NCI-H1092 treated with DMSO at 0.1 percent for 48 hours (cell line): ENCODE measurements at regions not wholly inside any gene's neighbourhood (a gene's known extent, or its start where the extent isn't known, plus 50 kb on each side); places are given as distances from the start of the nearest gene placed in this dataset.

Experiments used
- DNase-seq: peaks from one replicate; lab custom pipeline; 2025; lab: John Stamatoyannopoulos, UW

- DNase-seq = no peak
Observed at GRCh38 chr10:8893102-8893501, 838.6 kb downstream of the GATA3 start.

- DNase-seq = no peak
Observed at GRCh38 chr10:8894148-8894547, 839.7 kb downstream of the GATA3 start.

- no peak for DNase-seq
Observed at GRCh38 chr10:8897769-8898168, 843.3 kb downstream of the GATA3 start.

- DNase-seq = no peak
Observed at GRCh38 chr10:8898745-8899330, 844.4 kb downstream of the GATA3 start.

- DNase-seq = no peak
Observed at GRCh38 chr10:8902926-8903325, 848.4 kb downstream of the GATA3 start.

- DNase-seq = no peak
Observed at GRCh38 chr10:8908013-8908412, 853.5 kb downstream of the GATA3 start.

- no peak for DNase-seq
Observed at GRCh38 chr10:8910314-8910713, 855.8 kb downstream of the GATA3 start.

- no peak for DNase-seq
Observed at GRCh38 chr10:8911032-8911431, 856.5 kb downstream of the GATA3 start.

- no peak for DNase-seq
Observed at GRCh38 chr10:8912108-8912507, 857.6 kb downstream of the GATA3 start.

- DNase-seq = no peak
Observed at GRCh38 chr10:8913720-8914119, 859.2 kb downstream of the GATA3 start.

GRCh38 chr10:8919280-8919679 is 864.8 kb downstream of the GATA3 start:
- no peak for DNase-seq

GRCh38 chr10:8921568-8921967 is 867.1 kb downstream of the GATA3 start:
- no peak for DNase-seq

- no peak for DNase-seq
Observed at GRCh38 chr10:8923096-8923495, 868.6 kb downstream of the GATA3 start.

GRCh38 chr10:8927705-8928104 is 873.2 kb downstream of the GATA3 start:
- no peak for DNase-seq

- DNase-seq = no peak
Observed at GRCh38 chr10:8946451-8946850, 892.0 kb downstream of the GATA3 start.

- no peak for DNase-seq
Observed at GRCh38 chr10:8950978-8951377, 896.5 kb downstream of the GATA3 start.

GRCh38 chr10:8951440-8952089 is 897.1 kb downstream of the GATA3 start:
- DNase-seq = no peak

- DNase-seq = no peak
Observed at GRCh38 chr10:8956400-8956799, 901.9 kb downstream of the GATA3 start.

- DNase-seq = no peak
Observed at GRCh38 chr10:8962249-8962648, 907.8 kb downstream of the GATA3 start.

GRCh38 chr10:8967061-8967460 is 912.6 kb downstream of the GATA3 start:
- DNase-seq = no peak

- DNase-seq = no peak
Observed at GRCh38 chr10:8969853-8970252, 915.4 kb downstream of the GATA3 start.

GRCh38 chr10:8975535-8975934 is 921.0 kb downstream of the GATA3 start:
- no peak for DNase-seq

- DNase-seq = no peak
Observed at GRCh38 chr10:8978100-8978499, 923.6 kb downstream of the GATA3 start.

GRCh38 chr10:8979976-8980375 is 925.5 kb downstream of the GATA3 start:
- DNase-seq = no peak
